NB4 (cell line): ENCODE measurements at regions not wholly inside any gene's neighbourhood (a gene's known extent, or its start where the extent isn't known, plus 50 kb on each side); places are given as distances from the start of the nearest gene placed in this dataset.
"Not testable (repeated sequence)": the region's sequence is repeated elsewhere in the genome, so short reads cannot be mapped to it uniquely, and the experiment has no call there.

Experiments used
- DNase-seq: peaks from one replicate; pipeline ENCODE4 v3.0.0; 2010; ENCODE audit warnings: low read depth
- H3K4me3 ChIP-seq: one replicate; pipeline ENCODE4 v1.5.1; 2011; ENCODE audit warnings: mild to moderate bottlenecking, low read depth, low read length, moderate library complexity
- MYC ChIP-seq: IDR thresholded peaks from 2 replicates; pipeline ENCODE4 v1.6.1; 2011; ENCODE audit warnings: low read depth, low read length
- POLR2A ChIP-seq: IDR thresholded peaks from 2 replicates; pipeline ENCODE4 v1.6.1; 2011; ENCODE audit warnings: mild to moderate bottlenecking; ENCODE audit not compliant: insufficient read length; ENCODE audit errors: extremely low read depth
- TF ChIP-seq, protein P1 (sequence below): IDR thresholded peaks from 2 replicates; pipeline ENCODE4 v1.6.1; 2011; ENCODE audit warnings: low read depth, low read length
- TF ChIP-seq, protein P2 (sequence below): IDR thresholded peaks from one replicate; pipeline ENCODE4 v1.5.1; 2012; ENCODE audit warnings: low read depth, low read length

DNA sequence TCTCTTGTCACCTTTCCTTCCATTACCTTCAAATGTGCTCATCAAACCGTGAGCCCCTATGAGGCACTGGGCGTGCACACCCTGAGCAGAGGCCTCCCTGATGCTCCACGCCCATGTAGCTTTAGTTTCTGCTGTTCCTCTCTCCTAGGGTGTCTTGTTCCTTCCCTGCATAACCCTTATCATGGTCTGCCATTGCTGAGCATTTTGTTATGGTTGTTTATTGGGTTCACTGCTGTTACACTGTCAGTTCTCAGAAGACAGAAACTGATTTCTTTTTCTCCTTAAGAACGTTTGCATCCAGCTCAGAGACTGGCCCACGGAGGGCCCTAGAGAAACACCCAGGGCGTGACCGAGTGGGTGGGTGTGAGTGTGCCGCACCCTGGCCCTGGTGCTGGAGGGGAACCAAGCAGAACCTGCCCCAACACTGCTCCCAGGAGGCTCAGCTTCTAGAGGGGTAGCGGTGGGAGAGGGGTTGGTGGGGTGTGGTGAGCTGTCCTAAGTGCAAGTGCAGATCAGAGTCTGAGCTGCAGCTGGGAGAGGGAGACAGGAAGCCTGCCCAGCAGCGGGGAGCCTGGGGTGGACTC is 61.4 kb upstream of the URI1 start:
- TF ChIP-seq, protein P1, sequence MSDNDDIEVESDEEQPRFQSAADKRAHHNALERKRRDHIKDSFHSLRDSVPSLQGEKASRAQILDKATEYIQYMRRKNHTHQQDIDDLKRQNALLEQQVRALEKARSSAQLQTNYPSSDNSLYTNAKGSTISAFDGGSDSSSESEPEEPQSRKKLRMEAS, result no peak
- DNase-seq, result no peak

GRCh38 chr19:29881386-29881785 is 60.7 kb upstream of the URI1 start:
- no peak for DNase-seq
- no peak overlapping the region for H3K4me3 ChIP-seq
- TF ChIP-seq POLR2A, result no peak
- TF ChIP-seq, protein P2, sequence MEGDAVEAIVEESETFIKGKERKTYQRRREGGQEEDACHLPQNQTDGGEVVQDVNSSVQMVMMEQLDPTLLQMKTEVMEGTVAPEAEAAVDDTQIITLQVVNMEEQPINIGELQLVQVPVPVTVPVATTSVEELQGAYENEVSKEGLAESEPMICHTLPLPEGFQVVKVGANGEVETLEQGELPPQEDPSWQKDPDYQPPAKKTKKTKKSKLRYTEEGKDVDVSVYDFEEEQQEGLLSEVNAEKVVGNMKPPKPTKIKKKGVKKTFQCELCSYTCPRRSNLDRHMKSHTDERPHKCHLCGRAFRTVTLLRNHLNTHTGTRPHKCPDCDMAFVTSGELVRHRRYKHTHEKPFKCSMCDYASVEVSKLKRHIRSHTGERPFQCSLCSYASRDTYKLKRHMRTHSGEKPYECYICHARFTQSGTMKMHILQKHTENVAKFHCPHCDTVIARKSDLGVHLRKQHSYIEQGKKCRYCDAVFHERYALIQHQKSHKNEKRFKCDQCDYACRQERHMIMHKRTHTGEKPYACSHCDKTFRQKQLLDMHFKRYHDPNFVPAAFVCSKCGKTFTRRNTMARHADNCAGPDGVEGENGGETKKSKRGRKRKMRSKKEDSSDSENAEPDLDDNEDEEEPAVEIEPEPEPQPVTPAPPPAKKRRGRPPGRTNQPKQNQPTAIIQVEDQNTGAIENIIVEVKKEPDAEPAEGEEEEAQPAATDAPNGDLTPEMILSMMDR, result no peak
- no peak for TF ChIP-seq MYC
- TF ChIP-seq, protein P1, result no peak

More for the DNA sequence above, 61.4 kb upstream of the URI1 start:
- no peak overlapping the region for H3K4me3 ChIP-seq

- TF ChIP-seq POLR2A (no peak), MYC (no peak)
- TF ChIP-seq, protein P1, result no peak
- TF ChIP-seq, protein P2, result no peak
Measured at GRCh38 chr19:29882719-29883105, 59.3 kb upstream of the URI1 start.

GRCh38 chr19:29884044-29884443 is 58.0 kb upstream of the URI1 start:
- no peak for TF ChIP-seq MYC
- H3K4me3 ChIP-seq, result no peak overlapping the region
- DNase-seq, result no peak

More at GRCh38 chr19:29882719-29883105, 59.3 kb upstream of the URI1 start:
- H3K4me3 ChIP-seq, result no peak overlapping the region
- no peak for DNase-seq

DNA sequence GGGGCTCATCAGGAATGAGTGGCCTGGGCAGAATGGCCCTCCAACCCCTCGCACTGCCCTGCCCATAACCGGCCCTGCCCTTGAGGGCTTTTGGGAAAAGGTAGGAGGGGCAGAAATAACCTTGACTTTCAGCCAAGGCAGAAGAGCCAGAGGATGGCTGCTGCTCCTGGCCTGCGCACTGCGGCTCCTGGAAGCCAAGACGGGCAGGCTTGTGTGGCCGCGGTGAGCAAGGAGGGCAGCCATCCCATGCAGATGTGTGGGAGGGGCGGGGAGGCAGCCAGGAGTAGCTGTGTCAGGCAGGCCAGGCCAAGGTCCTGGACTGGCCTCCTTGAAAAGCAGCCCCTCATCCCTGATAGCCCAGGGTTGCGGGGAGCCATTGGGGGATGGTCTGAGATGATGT is 57.6 kb upstream of the URI1 start:
- TF ChIP-seq, protein P2, result no peak
- no peak for TF ChIP-seq MYC
- TF ChIP-seq, protein P1, result no peak
- TF ChIP-seq POLR2A, result no peak
- DNase-seq, result no peak

GRCh38 chr19:29886106-29886505 is 55.9 kb upstream of the URI1 start:
- DNase-seq, H3K4me3 ChIP-seq: not testable (repeated sequence)

More for the DNA sequence above, 57.6 kb upstream of the URI1 start:
- H3K4me3 ChIP-seq, result no peak overlapping the region

DNA sequence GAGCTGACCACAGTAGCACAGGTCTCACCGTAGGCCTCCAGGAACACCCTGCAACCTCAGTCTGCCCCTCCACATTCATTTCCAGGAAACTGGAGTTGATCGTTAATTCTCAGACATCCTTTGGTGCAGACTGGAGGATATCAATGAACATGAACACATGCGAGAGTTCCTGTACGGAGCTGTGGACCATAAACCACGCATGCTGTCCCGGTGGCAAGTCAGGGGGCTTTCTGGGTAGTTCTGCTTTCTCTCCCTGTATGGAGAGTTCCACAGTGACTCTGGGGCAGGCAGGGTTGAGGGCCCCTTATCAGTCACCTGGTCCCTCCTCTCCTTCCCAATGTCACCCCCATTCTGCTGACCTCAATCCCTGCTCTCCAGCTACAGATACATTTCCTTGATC is 55.5 kb upstream of the URI1 start:
- TF ChIP-seq, protein P2, result no peak
- TF ChIP-seq MYC, result no peak
- no peak for TF ChIP-seq POLR2A
- no peak overlapping the region for H3K4me3 ChIP-seq
- no peak for DNase-seq
